Small intestine (tissue), 7 donors: ENCODE measurements at regions not wholly inside any gene's neighbourhood (a gene's known extent, or its start where the extent isn't known, plus 50 kb on each side); places are given as distances from the start of the nearest gene placed in this dataset.

Experiments used
- DNase-seq, 2 donors: peaks; one replicate each; pipeline versions ENCODE4 v3.0.0 to v3.0.0-alpha.2; 2013
- FAIRE-seq: peaks from 2 replicates; lab custom pipeline; 2012; peaks lifted over from hg19 to GRCh38; lab: Jason Lieb, UNC
- H3K27ac ChIP-seq, 3 donors: one replicate each; pipeline ENCODE4 v1.5.1; 2013; ENCODE audit warnings: low read length in 2 of 3, mild to moderate bottlenecking in 2 of 3, control low read depth in 1 of 3, inconsistent platforms in 1 of 3, low read depth in 1 of 3, moderate library complexity in 1 of 3
- H3K27me3 ChIP-seq, 3 donors: one replicate each; pipeline ENCODE4 v1.6.1; 2013; ENCODE audit warnings: low read length in 3 of 3, inconsistent platforms in 1 of 3; ENCODE audit not compliant: control insufficient read depth in 3 of 3, insufficient read depth in 3 of 3
- H3K36me3 ChIP-seq, 3 donors: one replicate each; pipeline ENCODE4 v1.6.1; 2013; ENCODE audit warnings: low read length in 3 of 3, inconsistent platforms in 1 of 3, low read depth in 1 of 3, mild to moderate bottlenecking in 1 of 3, moderate library complexity in 1 of 3; ENCODE audit not compliant: control insufficient read depth in 3 of 3, insufficient read depth in 2 of 3
- H3K4me1 ChIP-seq, 3 donors: one replicate each; pipeline ENCODE4 v1.6.1; 2013; ENCODE audit warnings: low read length in 2 of 3, inconsistent platforms in 1 of 3, low read depth in 1 of 3, mild to moderate bottlenecking in 1 of 3, moderate library complexity in 1 of 3; ENCODE audit not compliant: control insufficient read depth in 3 of 3, insufficient read depth in 2 of 3
- H3K4me3 ChIP-seq, 3 donors: one replicate each; pipeline ENCODE4 v1.5.1; 2013; ENCODE audit warnings: low read length in 3 of 3, control low read depth in 1 of 3, inconsistent platforms in 1 of 3, low read depth in 1 of 3, mild to moderate bottlenecking in 1 of 3, moderate library complexity in 1 of 3
- H3K9me3 ChIP-seq, 2 donors: one replicate each; pipeline ENCODE4 v1.6.1; 2013; ENCODE audit warnings: low read depth in 1 of 2, low read length in 1 of 2; ENCODE audit not compliant: control insufficient read depth in 2 of 2, insufficient read depth in 1 of 2
- WGBS, 3 donors: extraction: QIAGEN DNeasy Blood & Tissue Kit; methylation state at CpG; one replicate each; pipeline ENCODE4 v1.1.7; 2013; 5-methylcytosine and 5-hydroxymethylcytosine counted together
- donor health status: healthy with polysubstance abuse.
- donor health status: control.
- donor health status: control.
- donor health status: Bipolar disorder and iron deficiency.
- donor health status: healthy.

GRCh38 chr7:10707519-10707918 lies 266.2 kb upstream of the PHF14 start:
- H3K9me3 ChIP-seq, result no peaks in the 10 kb centered on the region
- WGBS, 3 donors, result 72 to 90% (median 80%) methylated on average over 1 of the region's 1 CpG
- no peaks in the 10 kb centered on the region for H3K4me1 ChIP-seq
- DNase-seq, result no peak
- no peaks in the 10 kb centered on the region for H3K27me3 ChIP-seq
- H3K27ac ChIP-seq, result no peak overlapping the region
- no peaks in the 10 kb centered on the region for H3K36me3 ChIP-seq
- no peak overlapping the region for H3K4me3 ChIP-seq
- FAIRE-seq, result no peak

- 22 to 32% (median 25%) methylated on average over 5 of the region's 5 CpGs for WGBS, 3 donors
- DNase-seq (peak in 1 of 2 donors; percentile 4), FAIRE-seq (no peak)
- H3K4me1 ChIP-seq, result no peaks in the 10 kb centered on the region
- H3K27ac ChIP-seq, result no peak overlapping the region
- no peaks in the 10 kb centered on the region for H3K27me3 ChIP-seq
- no peak overlapping the region for H3K4me3 ChIP-seq
- H3K9me3 ChIP-seq, result no peaks in the 10 kb centered on the region
- no peaks in the 10 kb centered on the region for H3K36me3 ChIP-seq
Observed at GRCh38 chr7:10708447-10708846, 265.2 kb upstream of the PHF14 start.

- H3K36me3 ChIP-seq, result no peaks in the 10 kb centered on the region
- DNase-seq (no peak), FAIRE-seq (no peak)
- H3K27ac ChIP-seq, result no peak overlapping the region
- 78 to 80% (median 79%) methylated on average over 5 of the region's 5 CpGs for WGBS, 3 donors
- H3K27me3 ChIP-seq, result no peaks in the 10 kb centered on the region
- H3K9me3 ChIP-seq, result no peaks in the 10 kb centered on the region
- H3K4me3 ChIP-seq, result no peak overlapping the region
- H3K4me1 ChIP-seq, result no peaks in the 10 kb centered on the region
Observed at GRCh38 chr7:10718768-10719167, 254.9 kb upstream of the PHF14 start.

- H3K4me3 ChIP-seq, result no peak overlapping the region
Observed at GRCh38 chr7:10720042-10720441, 253.6 kb upstream of the PHF14 start.

GRCh38 chr7:10721289-10721688 lies 252.4 kb upstream of the PHF14 start:
- no peaks in the 10 kb centered on the region for H3K27me3 ChIP-seq
- H3K27ac ChIP-seq, result no peak overlapping the region
- no peaks in the 10 kb centered on the region for H3K4me1 ChIP-seq
- WGBS, 3 donors, result 69 to 86% (median 80%) methylated on average over 3 of the region's 3 CpGs
- H3K4me3 ChIP-seq, result no peak overlapping the region
- DNase-seq (no peak), FAIRE-seq (no peak)
- H3K9me3 ChIP-seq, result no peaks in the 10 kb centered on the region
- no peaks in the 10 kb centered on the region for H3K36me3 ChIP-seq

More at GRCh38 chr7:10720042-10720441, 253.6 kb upstream of the PHF14 start:
- no peaks in the 10 kb centered on the region for H3K9me3 ChIP-seq
- H3K27ac ChIP-seq, result no peak overlapping the region
- H3K27me3 ChIP-seq, result no peaks in the 10 kb centered on the region
- DNase-seq (no peak), FAIRE-seq (no peak)
- no peaks in the 10 kb centered on the region for H3K36me3 ChIP-seq
- no peaks in the 10 kb centered on the region for H3K4me1 ChIP-seq

GRCh38 chr7:10723832-10724231 lies 249.8 kb upstream of the PHF14 start:
- 70 to 81% (median 74%) methylated on average over 1 of the region's 1 CpG for WGBS, 3 donors
- H3K4me1 ChIP-seq, result no peaks in the 10 kb centered on the region
- FAIRE-seq (no peak), DNase-seq (no peak)
- H3K36me3 ChIP-seq, result no peaks in the 10 kb centered on the region
- no peaks in the 10 kb centered on the region for H3K9me3 ChIP-seq
- no peak overlapping the region for H3K4me3 ChIP-seq
- H3K27ac ChIP-seq, result no peak overlapping the region
- H3K27me3 ChIP-seq, result no peaks in the 10 kb centered on the region

GRCh38 chr7:10724449-10724848 lies 249.2 kb upstream of the PHF14 start:
- DNase-seq, result no peak
- Histone ChIP-seq H3K9me3 (no peaks in the 10 kb centered on the region), H3K36me3 (no peaks in the 10 kb centered on the region), H3K4me3 (no peak overlapping the region), H3K27me3 (no peaks in the 10 kb centered on the region), H3K27ac (no peak overlapping the region), H3K4me1 (no peaks in the 10 kb centered on the region)
- 38 to 70% (median 52%) methylated on average over 1 of the region's 1 CpG for WGBS, 3 donors
- FAIRE-seq, result no peak

GRCh38 chr7:10727636-10728035 lies 246.0 kb upstream of the PHF14 start:
- H3K4me3 ChIP-seq, result no peak overlapping the region
- H3K27me3 ChIP-seq, result no peaks in the 10 kb centered on the region
- 66 to 79% (median 78%) methylated on average over 5 of the region's 5 CpGs for WGBS, 3 donors
- FAIRE-seq, result no peak
- no peaks in the 10 kb centered on the region for H3K9me3 ChIP-seq
- H3K36me3 ChIP-seq, result no peaks in the 10 kb centered on the region
- DNase-seq, result no peak
- H3K27ac ChIP-seq, result no peak overlapping the region
- no peaks in the 10 kb centered on the region for H3K4me1 ChIP-seq

- no peaks in the 10 kb centered on the region for H3K36me3 ChIP-seq
- FAIRE-seq (no peak), DNase-seq (no peak)
- H3K27me3 ChIP-seq, result no peaks in the 10 kb centered on the region
- no peak overlapping the region for H3K4me3 ChIP-seq
- H3K4me1 ChIP-seq, result no peaks in the 10 kb centered on the region
- no peak overlapping the region for H3K27ac ChIP-seq
- WGBS, 3 donors, result 60 to 78% (median 70%) methylated on average over 4 of the region's 4 CpGs
- no peaks in the 10 kb centered on the region for H3K9me3 ChIP-seq
Observed at GRCh38 chr7:10731253-10731773, 242.4 kb upstream of the PHF14 start.
